GM20000 (cell line): ENCODE measurements at regions not wholly inside any gene's neighbourhood (a gene's known extent, or its start where the extent isn't known, plus 50 kb on each side); places are given as distances from the start of the nearest gene placed in this dataset.

Source experiments
- DNase-seq: peaks from one replicate; pipeline ENCODE4 v3.0.0; 2012; ENCODE audit warnings: low spot score
- CTCF ChIP-seq: IDR thresholded peaks from 2 replicates; pipeline ENCODE4 v1.5.1; 2012; ENCODE audit warnings: mild to moderate bottlenecking, control low read depth; ENCODE audit errors: extremely low read depth, missing control alignments

GRCh38 chr6:126820634-126821033 lies 297.8 kb upstream of the RSPO3 start:
- no peak for DNase-seq

DNA sequence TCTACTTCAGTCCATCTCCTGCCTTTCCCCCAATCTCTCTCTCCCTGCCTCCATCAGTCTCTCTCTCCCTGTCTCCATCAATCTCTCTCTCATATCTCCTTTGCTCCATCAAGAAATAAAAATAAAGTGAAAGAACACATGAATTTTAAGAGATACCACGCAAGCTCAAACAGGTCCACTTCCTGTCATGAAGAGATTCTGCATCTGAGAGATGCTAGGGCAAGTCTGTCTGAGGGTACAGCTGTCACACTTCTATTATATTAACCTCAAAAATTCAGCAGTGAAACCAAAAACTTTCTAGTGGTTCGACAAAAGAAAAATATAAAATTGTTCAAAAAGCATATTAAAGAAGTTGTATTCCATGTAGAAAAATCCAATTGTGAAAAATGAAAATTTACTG lies 296.8 kb upstream of the RSPO3 start:
- no peak for DNase-seq
- no peak for TF ChIP-seq CTCF

More at GRCh38 chr6:126820634-126821033, 297.8 kb upstream of the RSPO3 start:
- no peak for TF ChIP-seq CTCF

GRCh38 chr6:126824226-126824625 lies 294.2 kb upstream of the RSPO3 start:
- DNase-seq, result no peak
- no peak for TF ChIP-seq CTCF

- TF ChIP-seq CTCF, result no peak
- no peak for DNase-seq
Measured at GRCh38 chr6:126824815-126825214, 293.7 kb upstream of the RSPO3 start.

DNA sequence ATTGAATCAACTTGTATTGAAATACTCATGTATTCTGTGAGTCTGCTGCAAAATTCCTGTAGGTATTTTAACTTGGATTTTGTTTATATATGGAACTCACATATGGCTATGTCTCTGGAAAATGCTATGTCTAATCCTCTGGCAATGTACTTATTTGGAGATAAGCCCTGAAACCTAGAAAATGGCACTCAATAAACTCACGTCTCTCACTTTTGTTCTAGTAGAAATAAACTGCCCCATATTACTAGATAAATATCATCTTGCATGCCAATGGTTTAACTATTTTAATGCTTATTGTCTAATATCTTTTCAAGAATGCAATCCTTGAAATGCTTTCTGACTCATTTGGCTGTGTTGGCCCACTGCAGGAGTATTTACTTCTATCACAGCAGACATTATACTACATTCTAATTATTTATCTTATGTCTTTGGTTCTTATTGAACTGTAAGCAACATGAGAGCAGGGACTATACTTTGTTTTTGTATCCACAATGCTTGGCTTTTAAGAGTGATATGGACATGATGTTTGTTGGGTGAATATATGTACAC lies 292.2 kb upstream of the RSPO3 start:
- no peak for DNase-seq
- TF ChIP-seq CTCF, result no peak

DNA sequence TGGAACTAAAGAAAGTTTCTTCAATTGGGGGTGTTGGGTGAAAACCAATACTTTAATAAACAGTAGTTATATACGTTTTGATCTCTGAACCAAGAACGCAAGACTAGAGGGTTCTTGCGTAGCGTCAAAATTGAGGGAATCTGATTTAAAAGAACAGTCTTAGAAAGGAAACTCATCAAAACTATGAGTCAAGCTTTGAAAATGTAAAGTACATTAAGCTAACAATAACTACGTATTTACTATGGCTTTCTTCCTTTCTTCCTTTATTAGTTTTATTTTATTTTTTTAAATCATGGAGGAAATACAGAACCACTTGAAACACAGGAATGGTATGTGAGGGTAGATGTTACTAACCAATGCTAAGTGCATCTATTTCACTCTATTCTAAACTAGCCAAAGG lies 287.0 kb upstream of the RSPO3 start:
- no peak for TF ChIP-seq CTCF
- DNase-seq, result no peak

DNA sequence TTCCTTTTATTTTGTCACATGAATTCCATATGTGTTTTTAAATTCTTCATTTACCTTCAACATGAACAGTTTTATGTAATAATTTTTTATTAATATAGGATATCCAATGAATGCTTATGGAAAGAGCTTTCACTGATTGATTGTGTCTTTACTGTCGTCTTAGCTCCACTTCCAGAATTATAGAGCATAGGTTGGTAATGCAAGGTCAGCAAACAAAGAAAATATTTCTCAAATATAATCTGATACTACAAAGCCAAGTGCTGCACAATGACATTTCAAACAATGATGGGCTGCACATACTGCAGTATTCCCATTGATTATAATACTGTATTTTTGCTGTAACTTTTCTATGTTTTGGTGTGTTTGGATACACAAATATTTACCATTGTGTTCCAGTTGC lies 275.7 kb upstream of the RSPO3 start:
- TF ChIP-seq CTCF, result no peak
- DNase-seq, result no peak

DNA sequence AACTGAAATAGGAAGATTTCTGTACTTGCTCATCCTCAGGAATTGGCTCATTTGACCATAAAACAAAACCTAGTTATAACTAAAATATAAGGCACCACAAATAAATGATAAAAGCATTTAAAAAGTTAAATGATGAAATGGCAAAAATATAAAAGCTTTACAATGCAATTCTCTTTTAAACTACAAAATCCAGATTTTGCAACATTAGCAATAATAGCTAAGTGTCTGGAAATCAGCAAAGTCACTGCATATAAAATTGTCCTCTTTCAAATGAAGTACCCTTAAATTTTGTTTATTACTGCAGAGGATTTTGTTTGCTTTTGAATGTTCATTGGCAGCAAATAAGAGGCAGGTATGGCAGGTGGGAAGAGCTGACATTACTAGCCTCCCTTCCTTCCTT lies 270.4 kb upstream of the RSPO3 start:
- DNase-seq, result no peak
- TF ChIP-seq CTCF, result no peak
